ENCODE measurements at regions not wholly inside any gene's neighbourhood (a gene's known extent, or its start where the extent isn't known, plus 50 kb on each side); places are given as distances from the start of the nearest gene placed in this dataset.

DNA sequence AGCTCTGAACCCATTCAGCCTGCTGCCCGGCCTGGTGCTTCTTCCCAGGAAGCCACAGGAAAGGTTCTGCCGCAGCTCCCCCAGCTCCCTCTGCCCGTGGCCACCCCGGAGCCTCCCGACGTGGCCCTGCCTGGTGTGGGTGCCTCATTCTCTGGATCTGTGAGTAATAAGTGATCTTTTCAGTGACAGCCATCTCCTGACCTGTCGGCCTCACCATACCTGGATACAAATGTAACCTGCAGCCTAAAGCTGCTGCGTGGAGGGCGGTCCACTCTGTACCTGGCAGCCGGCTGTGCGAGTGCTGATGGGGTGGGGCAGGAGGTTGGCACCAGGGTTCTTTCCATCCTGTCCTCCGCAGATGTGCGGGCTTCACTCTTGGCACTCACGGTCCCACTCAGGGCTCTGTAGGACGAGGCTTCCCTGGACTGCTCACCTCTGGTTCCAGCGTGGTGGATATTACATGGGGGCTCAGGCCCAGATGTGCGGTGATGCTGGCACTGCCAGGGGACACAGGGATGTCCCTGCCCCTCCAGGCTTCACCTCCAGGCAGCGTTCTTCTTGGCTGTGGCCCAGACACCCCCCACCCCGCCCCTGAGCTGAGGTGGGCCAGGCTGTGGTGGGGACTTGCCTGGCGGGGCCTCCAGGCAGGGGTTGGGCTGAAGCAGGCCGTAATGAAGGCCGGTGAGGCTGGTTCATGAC, 748.5 kb downstream of the BRD1 start:
- no peak for DNase-seq

DNA sequence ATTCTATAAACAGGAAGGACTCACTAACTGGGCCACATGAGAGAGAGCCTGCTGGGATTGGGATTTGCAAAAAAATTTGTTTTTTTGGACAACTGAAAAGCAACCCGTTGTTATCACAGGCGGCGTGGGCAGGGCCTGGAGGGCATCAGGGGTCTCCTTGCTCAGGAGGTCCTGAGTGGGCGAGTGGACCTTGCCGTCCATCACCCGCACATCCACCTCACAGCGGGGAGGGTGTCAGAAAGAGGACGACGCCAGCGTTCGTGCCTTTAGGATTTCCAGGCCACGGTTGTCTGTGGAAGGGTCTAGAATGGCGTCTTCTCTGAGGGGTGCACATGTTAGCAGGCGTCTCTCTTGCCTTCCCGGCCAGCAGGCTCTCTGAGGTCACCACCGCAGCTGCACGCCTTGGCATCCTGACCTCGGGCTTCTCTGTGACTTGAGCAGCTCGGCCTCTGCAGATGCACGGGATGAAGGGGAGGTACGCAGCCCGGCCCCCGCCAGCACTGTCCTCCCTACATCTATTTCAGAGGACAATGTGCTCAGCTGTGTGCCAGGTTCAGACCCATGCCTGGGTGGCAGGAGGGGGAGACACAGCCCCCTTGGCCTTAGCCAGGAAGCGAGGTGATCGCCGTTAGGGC, 749.5 kb downstream of the BRD1 start:
- DNase-seq, result no peak

DNA sequence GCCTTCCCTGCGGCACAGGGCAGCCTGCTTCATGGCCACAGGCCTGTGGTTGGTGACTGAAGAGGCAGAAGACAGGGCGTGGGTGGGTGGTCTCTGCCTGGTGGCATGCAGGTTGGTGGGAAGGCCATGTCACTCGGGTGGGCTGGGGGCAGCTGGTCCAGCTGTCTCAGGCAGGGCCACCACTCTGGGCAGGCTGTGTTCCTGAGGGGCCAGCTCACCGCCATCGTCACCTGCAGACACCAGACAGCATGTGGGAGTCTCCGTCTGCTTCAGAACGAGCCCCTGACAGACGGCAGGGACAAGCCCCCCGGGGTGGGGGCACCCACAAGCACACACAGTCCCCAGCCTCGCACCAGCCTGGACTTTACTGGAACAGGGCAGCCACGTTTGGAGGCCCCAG, 750.1 kb downstream of the BRD1 start:
- no peak for DNase-seq

DNA sequence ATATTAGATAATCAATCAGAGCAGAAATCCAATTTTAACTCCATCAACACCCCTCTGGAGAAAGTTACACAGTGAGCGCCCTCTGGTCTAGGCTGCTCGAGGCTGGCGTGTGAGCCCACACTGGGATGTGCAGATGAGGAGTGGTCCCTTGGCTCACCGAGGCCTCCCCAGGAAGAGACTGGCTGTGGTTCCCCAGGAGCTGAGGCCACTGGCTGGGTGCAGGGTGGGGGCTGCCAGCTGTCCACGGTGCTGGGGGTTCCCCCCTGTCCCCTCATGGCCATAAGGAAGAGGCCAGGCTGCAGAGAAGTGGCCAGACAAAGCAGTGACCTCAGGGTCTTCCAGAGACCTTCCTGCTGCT, 750.7 kb downstream of the BRD1 start:
- DNase-seq, result no peak

DNA sequence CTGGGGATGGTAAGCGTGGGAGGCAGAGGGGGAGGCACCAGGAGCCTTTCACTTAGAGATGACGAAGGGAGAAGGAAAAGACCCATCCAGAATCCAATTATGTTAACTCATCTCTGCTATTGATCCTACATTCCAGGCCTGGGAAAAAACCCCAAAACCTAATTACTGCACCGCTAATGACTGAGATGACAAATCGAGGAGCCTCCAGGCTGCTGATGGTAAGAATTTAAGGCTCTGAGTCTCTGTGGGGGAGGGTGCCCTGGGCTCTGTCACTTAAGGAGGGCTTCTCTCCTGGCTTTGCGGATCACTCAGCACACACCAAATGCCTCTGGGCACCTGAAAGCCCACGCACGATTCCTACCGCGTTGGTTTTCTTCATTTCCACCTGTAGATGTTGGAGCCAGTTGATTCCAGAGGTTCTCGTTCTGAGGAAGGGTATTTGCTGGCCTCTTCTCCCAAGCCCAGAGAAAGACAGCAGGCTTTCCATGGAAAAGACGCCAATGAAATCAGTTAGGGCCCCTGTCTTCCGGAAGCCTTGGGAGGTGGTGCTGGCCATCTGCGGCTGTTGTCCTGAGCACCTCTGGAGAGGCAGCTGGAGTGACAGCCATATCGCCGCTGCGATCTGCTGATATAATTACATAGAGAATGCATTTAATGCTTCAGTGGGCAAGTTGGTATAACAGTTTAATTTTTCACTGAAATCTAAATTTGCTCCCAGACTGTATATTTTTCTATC, 751.2 kb downstream of the BRD1 start:
- DNase-seq, result no peak

DNA sequence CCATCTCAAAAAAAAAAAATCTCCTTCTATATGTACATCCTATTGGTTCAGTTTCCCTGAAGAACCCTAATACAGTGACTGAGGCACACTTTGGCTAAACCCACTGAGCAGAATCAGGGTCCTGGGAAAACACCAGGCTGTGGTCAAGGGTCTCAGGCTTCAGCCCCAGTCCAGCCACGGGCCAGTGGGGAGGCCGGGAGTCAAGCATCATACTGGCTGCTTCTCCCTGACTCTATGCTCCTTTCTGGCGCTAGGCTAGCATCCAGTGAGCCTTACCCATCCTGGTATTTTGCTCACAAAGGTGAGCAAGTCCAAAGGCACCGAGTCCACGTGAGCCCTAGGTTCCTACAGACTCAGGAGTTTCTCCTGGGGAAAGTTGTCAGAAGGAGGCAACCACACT, 752.5 kb downstream of the BRD1 start:
- no peak for DNase-seq

DNA sequence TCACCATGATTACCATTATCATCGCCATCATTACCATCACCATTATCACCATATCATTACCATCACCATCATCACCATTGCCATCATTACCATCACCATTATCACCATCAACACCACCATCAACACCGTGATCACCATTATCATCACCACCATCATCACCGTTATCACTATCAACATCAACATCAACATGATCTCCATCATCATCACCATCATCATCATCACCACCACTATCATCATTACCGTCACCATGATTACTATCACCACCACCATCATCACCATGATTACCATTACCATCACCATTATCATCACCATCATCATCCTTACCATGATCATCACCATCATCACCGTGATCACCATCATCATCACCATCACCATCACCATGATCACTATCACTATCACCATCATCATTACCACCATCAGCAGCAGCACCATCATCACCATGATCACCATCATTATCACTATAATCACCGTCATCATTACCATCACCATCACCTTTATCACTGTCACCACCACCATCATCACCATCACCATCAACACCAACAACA, 753.7 kb downstream of the BRD1 start:
- DNase-seq, result no peak

DNA sequence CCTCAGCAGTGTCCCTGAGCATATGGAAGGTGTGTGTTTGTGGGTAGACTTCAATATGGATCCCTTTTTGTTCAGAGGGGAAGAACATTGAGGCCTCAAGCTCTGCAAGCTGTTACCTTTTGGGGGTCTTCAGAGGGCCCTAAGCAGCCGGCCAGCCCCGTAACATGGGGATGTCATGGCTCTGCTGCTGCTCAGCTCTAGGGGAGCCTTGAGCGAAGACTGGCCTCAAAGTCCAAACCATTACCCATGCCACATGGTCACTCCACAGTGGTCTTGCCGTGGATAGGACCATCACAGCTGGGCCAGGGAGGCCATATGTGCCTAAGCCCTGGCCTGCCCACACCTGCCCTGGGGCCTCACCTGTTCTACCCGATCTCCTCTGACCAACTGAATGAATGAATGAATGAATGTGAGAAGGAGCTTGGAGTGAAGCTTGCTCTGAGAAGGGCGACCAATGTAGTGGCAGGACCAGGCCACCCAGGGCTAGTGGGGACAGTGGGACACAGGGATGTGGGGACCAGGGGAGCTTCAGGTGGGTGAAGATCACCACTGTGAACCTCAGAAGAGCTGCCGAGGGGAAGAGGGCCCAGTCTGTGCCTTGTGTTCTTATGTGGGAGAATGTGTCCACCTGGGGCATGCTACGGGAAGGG, 754.6 kb downstream of the BRD1 start:
- DNase-seq, result no peak

DNA sequence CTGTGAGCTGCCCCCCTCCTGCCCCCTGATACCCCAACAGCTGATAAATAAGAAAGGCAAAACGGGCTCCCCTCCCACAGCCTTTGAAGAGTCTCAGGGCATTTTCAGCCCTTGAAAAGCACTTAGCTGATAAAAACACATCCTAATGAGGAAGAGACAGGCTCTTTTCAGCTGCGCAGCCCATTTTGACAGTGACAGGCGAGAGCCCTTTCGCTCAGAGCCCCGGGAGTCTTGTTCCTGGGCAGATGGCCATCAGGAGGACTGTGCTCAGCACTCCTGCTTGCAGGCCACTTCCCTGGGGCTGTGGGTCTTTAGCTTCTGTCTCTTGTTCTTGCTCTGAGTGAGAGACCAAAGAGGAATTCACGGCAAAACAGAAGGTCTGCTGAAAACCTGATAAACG, 757.2 kb downstream of the BRD1 start:
- DNase-seq, result no peak

DNA sequence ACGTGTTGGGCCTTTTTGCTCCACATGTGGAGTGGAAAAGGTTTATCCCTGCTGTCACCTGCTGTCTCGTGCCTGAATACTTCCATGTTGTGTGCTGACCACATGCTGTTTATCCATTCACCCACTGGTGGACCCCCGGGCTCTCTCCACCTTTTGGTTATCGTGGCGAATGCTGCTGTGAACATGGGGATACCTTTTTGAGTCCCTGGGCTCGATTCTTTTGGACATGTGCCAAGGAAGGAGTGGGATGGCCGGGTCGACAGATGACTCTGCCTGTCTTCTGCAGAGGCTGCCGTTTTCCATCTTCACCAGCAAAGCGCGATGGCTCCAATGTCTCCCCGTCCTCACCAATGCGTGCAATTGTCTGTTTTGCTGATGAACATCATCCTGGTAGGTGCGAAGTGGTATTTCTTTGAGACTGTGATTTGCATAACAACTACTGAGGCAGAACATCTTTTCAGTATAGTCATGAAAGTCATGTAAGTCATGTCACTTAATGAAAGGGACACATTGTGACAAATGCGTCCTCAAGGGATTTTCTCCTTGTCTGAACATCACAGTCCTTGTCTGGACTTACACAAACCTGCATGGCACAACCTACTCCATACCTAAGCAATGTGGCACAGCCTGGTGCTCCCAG, 758.7 kb downstream of the BRD1 start:
- DNase-seq, result no peak

DNA sequence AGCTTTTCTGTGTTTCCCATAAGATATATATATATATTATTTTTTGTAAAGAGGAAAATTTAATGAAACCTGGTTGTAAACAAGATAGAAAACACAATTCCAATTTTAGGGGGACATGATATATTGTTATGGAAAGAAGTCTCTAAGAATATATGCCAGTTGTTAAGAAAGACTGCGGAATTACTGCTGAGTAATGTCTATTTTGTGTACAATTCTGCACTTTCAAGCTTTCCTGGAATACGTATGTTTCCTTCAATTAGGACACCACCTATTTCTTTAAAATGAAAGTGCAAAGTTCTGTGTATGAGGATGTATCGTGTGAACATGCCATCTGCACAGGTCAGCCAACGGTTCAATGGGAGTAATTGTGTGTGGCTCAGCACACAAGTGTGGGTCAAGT, 760.2 kb downstream of the BRD1 start:
- DNase-seq, result no peak

DNA sequence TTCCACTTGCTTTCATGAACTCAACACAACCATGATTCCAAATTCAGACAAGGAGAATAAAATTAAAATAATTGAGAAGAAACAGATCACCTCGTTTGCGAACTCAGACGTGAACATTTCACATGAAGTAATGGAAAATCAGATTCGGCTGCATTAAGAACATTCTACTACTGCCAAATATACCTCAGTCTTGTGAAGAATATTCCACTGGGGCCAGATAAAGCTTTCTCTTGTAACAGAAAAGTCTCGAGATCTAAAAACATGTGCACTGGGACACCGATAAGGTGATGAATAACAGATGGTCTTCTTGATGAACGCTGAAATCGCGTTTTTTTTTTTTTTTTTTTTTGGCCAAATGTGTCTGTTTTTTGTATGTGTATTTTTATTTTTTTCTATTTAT, 761.1 kb downstream of the BRD1 start:
- no peak for DNase-seq

DNA sequence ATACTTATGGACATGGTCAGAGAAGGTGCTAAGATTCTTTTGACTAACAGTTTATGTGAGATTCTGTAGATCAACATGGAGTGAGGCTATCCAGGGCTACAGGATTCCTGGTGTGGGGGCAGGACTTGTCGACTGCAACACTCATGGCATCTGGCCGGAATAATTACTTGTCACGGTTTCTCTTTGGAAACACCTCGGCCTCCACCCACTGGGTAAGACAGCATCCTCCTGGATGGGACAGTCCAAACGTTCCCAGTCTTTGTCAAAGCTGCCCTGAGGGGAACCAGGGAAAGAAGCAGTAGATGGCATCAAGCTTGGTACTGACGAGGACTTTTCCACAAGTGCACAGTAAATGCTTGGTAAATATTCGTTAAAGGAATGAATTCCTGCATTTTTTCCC, 762.8 kb downstream of the BRD1 start:
- DNase-seq, result no peak

DNA sequence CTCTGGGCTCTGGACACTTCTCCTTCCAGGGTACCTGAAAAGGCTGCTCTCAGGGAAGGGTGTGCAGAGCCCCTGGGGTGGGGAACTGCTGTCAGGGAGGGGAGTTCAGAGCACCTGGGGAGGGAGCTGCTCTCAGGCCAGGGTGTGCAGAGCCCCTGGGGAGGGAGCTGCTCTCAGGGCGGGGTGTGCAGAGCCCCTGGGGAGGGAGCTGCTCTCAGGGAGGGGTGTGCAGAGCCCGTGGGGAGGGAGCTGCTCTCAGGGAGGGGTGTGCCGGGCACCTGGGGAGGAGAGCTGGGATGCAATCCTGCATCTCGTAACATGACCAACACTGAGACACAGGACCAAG, 764.2 kb downstream of the BRD1 start:
- no peak for DNase-seq

DNA sequence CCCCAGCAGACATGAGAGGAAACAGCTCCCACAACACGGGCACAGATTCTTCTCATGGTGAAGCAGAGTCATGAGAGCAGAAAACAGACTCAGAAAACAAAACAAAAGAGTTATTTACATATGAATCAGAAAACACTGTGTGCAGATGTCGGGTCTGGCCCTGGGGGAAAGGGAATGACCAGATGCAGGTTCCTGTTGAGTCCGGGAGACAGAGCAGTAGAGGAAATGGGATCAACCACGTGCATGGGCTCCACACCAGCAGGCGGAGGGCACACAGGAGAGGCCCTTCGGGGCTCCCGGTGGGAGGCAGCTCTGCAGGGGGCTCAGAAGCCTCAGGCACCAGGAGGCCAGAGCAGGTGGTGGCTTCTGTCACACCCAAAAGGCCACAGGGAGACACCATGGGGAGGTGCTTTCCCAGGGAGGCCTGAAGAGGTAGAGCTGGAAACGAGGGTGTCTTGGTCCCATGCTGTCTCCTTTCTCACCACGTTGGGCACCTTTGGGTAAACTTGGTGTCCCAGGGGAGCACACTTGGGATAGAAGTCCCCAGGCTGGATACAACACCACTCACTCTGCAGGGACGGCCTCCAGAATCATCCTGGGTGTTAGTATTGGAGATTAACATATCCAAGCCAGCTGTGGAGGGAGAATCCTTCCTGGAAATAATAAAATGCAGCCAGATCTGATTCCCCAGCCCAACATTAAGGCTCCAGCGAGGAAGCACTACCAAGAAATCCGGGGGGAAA, 764.7 kb downstream of the BRD1 start:
- no peak for DNase-seq

DNA sequence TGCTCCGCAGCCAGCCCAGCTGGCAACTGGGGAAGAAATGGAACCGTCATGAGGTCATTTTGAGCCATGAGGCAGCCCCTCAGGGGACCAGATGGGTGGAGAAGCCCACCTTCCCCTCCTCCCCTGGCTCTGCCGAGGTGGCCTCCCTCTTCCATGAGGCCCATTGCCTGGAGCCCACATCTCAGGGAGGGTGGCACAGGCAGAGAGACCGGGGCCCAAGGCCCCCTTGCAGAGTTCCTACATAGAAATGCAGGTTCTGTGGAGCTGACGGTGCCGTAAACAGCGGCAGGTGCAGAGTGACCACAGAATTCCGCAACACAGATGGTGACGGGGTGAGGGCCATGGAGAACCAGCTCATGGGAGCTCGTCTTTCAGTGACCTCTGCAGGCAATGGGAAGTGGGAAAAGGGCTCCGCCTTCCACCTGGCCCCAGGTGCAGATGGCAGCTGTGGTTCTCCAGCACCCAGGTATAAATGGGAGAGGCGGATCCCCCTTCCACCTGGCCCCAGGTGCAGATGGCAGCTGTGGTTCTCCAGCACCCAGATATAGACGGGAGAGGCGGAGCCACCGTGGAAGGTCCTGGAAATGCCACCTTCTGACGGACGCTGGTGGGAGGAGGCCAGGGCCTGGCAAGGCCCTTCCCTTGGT, 765.4 kb downstream of the BRD1 start:
- DNase-seq, result no peak

DNA sequence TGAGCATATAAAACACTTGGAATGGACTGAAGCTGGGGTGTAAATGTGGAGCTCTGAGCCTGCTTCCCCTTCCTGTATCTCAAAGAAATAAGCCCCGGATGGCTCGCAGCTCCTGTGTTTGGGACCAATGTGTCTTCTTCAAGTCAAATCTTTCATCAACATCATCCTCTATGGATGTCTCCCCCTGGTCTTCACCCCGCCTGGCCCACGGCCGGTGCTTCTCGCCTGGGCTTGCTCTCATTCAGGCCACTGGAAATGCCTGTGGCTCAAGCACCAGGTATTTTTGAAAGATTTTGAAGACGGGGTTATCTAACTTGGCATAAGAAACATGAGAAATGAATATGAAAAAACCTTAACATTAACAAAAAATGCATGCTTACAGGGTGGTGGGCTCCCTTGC, 769.8 kb downstream of the BRD1 start:
- no peak for DNase-seq

DNA sequence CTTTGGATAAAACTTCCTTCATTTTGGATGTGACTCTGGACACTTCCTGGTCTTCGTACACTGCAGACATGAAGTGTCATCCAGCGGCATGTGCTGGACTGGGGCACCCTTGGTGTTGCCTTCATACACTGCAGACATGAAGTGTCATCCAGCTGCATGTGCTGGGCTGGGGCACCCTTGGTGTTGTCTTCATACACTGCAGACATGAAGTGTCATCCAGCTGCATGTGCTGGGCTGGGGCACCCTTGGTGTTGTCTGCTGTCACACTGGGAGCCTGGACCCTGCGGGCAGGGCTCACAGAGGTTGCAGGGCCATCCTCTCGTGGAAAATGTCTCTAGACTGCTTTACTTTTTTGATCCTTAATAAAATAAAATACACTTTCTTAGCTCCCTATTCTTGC, 771.4 kb downstream of the BRD1 start:
- DNase-seq, result no peak

DNA sequence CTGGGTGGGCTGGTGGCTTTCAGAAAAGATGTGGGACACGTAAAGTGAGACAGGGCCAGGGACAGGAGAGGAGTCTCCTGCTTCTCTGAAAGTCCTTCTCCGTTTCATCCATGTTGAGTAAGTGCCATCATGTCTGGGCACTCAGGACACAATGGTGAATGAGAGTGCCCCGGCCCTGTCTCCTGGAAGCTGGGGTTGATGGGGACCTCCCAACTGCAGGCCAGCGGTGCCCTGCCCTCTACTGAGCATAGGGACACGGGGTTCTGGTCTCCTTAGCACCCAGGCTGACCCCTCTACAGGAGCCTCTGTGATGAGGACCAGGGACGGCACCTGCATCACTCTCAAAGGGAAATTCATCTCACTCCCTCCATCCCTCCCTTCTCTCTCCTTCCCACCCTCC, 772.3 kb downstream of the BRD1 start:
- DNase-seq, result no peak

DNA sequence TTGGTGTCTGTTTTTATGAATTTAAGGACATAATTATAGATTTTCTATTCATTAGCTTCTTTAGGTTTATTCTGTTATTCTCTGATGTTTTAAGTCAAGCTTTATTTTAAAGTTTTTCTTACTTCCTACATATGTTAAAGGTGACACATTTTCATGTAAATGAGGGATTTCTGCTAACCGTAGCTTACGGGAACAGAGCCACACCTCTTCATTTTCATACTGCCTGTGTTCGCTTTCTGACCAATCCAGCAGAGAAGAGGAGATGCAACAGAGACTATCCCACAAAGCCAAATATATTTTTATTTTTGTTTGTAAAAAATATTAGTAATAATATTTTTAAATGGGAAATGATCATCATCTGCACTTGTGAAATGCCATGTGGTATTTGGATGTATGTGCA, 774.1 kb downstream of the BRD1 start:
- no peak for DNase-seq

DNA sequence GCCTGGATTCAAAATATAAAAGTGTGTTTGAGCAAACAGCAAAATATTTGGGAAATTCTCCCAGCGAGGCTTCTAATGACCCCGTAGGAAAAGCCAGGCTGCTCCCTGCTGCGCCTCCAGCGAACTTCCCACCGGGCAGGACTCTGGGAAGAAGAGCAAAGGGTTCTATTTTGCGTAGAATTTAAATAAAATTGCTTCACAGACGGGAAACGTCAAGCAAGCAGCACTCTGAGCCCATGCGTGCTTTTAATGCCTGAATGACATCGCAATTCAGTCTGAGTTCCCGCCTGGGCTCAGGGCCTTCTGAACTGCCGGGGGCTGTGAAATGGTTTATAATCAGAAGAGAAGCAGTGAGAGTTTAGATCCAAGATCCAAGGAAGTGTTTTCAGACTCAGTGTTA, 775.1 kb downstream of the BRD1 start:
- no peak for DNase-seq

DNA sequence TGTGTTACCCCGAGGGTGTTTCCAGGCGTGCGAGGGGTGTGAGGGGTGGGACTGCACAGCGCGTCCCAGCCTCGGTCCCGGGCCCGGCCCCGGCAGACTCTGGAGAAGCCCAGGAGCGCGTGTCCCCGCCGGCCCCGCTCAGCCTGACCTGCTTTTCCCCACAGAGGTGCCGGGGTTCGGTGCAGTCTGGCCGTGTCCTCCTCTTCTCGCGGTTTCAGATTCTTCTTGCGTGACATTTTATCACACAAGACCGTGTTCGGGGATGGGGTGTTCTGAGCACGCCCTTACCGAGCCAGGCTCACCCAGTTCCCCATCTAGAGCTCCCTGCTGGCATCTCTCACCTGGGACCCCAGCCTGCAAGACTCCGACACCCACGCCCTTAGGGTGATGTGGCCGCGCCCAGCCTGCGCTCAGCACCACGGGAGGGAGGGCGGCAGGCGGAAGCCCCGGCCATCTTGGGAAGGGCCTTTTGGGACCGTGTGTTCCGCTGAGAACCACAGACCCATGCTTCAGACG, 775.6 kb downstream of the BRD1 start:
- DNase-seq, result peak; percentile 38

Data from activated naive CD4-positive, alpha-beta T cell treated with anti-CD3 and anti-CD28 coated beads, Interleukin-2, amount 50 U/mL, for 16 hours (primary cell).